Astrocyte (in vitro differentiated cells and primary cell): ENCODE measurements at regions not wholly inside any gene's neighbourhood (a gene's known extent, or its start where the extent isn't known, plus 50 kb on each side); places are given as distances from the start of the nearest gene placed in this dataset.

ENCODE experiments used
- CTCF ChIP-seq: IDR thresholded peaks from 2 replicates; pipeline ENCODE4 v1.5.1; 2011; ENCODE audit warnings: low read depth, mild to moderate bottlenecking, inconsistent platforms, low read length, moderate library complexity; ENCODE audit not compliant: insufficient read depth
- EZH2 ChIP-seq: IDR thresholded peaks from 2 replicates; pipeline ENCODE4 v1.6.1; 2012; ENCODE audit warnings: mild to moderate bottlenecking, low read length, inconsistent platforms; ENCODE audit not compliant: insufficient read depth

- no peak for TF ChIP-seq CTCF
- no peak for TF ChIP-seq EZH2
These were observed 913.4 kb upstream of the ACO1 start for GRCh38 chr9:31471010-31471409.
